Activated CD4-positive, alpha-beta T cell treated with anti-CD3 and anti-CD28 coated beads, Interleukin-2, amount 10 ng/mL, durations not matched to agents 7 days and 5 days (primary cell): ENCODE measurements at regions not wholly inside any gene's neighbourhood (a gene's known extent, or its start where the extent isn't known, plus 50 kb on each side); places are given as distances from the start of the nearest gene placed in this dataset.

Experiments used
- CTCF ChIA-PET: fragments of 350-600 bp; sonication (Branson Sonifier 250); formaldehyde crosslinking; loops from one replicate; lab custom pipeline; 2021; ENCODE audit warnings: antibody characterized with exemption; lab: Charles Lee
- POLR2A ChIA-PET: fragments of 350-600 bp; sonication (Branson Sonifier 250); formaldehyde crosslinking; loops from one replicate; lab custom pipeline; 2021; ENCODE audit warnings: antibody characterized with exemption; lab: Charles Lee
- DNase-seq: peaks from one replicate; pipeline ENCODE4 v3.0.0-alpha.2; 2020
- H3K27ac Mint-ChIP-seq: one replicate; pipeline ENCODE4 v1.8.0; 2021; ENCODE audit warnings: mild to moderate bottlenecking, moderate library complexity, mixed read lengths
- H3K27me3 Mint-ChIP-seq: one replicate; pipeline ENCODE4 v1.8.0; 2021; ENCODE audit warnings: mixed read lengths
- H3K36me3 Mint-ChIP-seq: one replicate; pipeline ENCODE4 v1.8.0; 2021; ENCODE audit warnings: low read depth, mixed read lengths
- H3K4me1 Mint-ChIP-seq: one replicate; pipeline ENCODE4 v1.8.0; 2021; ENCODE audit warnings: mixed read lengths
- H3K4me3 Mint-ChIP-seq: one replicate; pipeline ENCODE4 v1.8.0; 2021; ENCODE audit warnings: mild to moderate bottlenecking, moderate library complexity, mixed read lengths
- H3K9me3 Mint-ChIP-seq: one replicate; pipeline ENCODE4 v1.8.0; 2021; ENCODE audit warnings: mixed read lengths

GRCh38 chr13:78022164-78022877 lies 103.7 kb upstream of the EDNRB start:
- no peak overlapping the region for H3K4me3 Mint-ChIP-seq
- H3K4me1 Mint-ChIP-seq = peaks cover 13% of the 10 kb centered on the region
- DNase-seq = peak; percentile 64
- no peaks in the 10 kb centered on the region for H3K36me3 Mint-ChIP-seq
- ChIA-PET POLR2A (no interaction called here), CTCF (no interaction called here)
- H3K9me3 Mint-ChIP-seq = peaks cover 8% of the 10 kb centered on the region
- H3K27me3 Mint-ChIP-seq = peaks cover 12% of the 10 kb centered on the region
- peak overlapping the region; percentile 77 for H3K27ac Mint-ChIP-seq

DNA sequence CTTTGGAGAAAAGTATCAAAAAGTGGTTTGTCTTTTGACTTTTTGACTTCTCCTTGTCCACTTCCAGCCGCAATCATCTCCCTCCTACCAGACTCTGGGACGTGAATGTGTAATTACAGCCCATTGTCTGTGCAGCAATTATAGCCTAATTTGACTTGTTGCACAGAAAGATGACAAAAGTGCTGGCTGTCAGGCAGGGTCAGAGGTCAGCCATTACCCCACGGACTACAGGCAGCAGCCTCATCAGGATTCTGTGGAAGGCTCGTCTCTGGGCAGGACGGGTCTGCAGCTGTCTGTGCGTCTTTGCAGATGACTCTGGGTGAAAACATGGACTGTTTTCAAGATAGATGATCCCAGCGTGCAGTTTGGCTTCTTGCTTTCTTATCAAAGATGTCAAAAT lies 102.2 kb upstream of the EDNRB start:
- peaks cover 8% of the 10 kb centered on the region for H3K9me3 Mint-ChIP-seq
- peaks cover 23% of the 10 kb centered on the region for H3K27me3 Mint-ChIP-seq
- DNase-seq = no peak
- H3K36me3 Mint-ChIP-seq = no peaks in the 10 kb centered on the region
- no peak overlapping the region for H3K27ac Mint-ChIP-seq
- H3K4me1 Mint-ChIP-seq = peaks cover 13% of the 10 kb centered on the region
- H3K4me3 Mint-ChIP-seq = no peak overlapping the region
- ChIA-PET POLR2A (no interaction called here), CTCF (no interaction called here)

GRCh38 chr13:78015782-78016181 lies 97.2 kb upstream of the EDNRB start:
- POLR2A ChIA-PET = no interaction called here
- Mint-ChIP-seq H3K4me3 (no peak overlapping the region), H3K36me3 (no peaks in the 10 kb centered on the region), H3K4me1 (peaks cover 3% of the 10 kb centered on the region), H3K27me3 (peaks cover 26% of the 10 kb centered on the region), H3K9me3 (peaks cover 5% of the 10 kb centered on the region), H3K27ac (no peak overlapping the region)
- no peak for DNase-seq
- CTCF ChIA-PET = no interaction called here

- Mint-ChIP-seq H3K4me1 (no peaks in the 10 kb centered on the region), H3K4me3 (no peak overlapping the region), H3K36me3 (no peaks in the 10 kb centered on the region), H3K9me3 (no peaks in the 10 kb centered on the region), H3K27ac (no peak overlapping the region), H3K27me3 (peaks cover 17% of the 10 kb centered on the region)
- CTCF ChIA-PET = no interaction called here
- POLR2A ChIA-PET = no interaction called here
- DNase-seq = no peak
Measured at GRCh38 chr13:78012046-78012445, 93.4 kb upstream of the EDNRB start.

DNA sequence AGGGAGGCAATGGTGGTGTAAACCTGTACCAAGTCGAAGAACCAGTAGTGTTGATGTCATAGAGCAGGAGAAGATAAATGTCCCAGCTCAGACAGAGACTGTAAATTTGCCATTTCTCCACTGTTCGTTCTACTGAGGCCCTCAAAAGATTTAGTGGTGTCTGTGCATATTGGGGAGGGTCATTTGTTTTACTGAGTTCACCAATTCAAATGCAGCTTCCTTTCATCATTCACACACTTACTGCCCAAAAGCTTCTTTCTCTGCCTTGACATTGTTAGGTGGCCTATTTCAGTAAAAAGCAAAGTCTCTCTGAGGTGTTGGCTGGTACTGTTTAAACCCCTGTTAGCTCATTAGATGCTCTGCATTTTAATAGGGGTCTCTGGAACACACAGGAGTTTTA lies 86.2 kb upstream of the EDNRB start:
- DNase-seq = no peak
- ChIA-PET POLR2A (no interaction called here), CTCF (no interaction called here)
- Mint-ChIP-seq H3K36me3 (no peaks in the 10 kb centered on the region), H3K27ac (no peak overlapping the region), H3K4me1 (no peaks in the 10 kb centered on the region), H3K9me3 (no peaks in the 10 kb centered on the region), H3K4me3 (no peak overlapping the region), H3K27me3 (peaks cover 12% of the 10 kb centered on the region)

- Mint-ChIP-seq H3K4me3 (no peak overlapping the region), H3K27ac (no peak overlapping the region), H3K27me3 (peaks cover 6% of the 10 kb centered on the region), H3K9me3 (no peaks in the 10 kb centered on the region), H3K36me3 (no peaks in the 10 kb centered on the region), H3K4me1 (no peaks in the 10 kb centered on the region)
- DNase-seq = no peak
- ChIA-PET POLR2A (no interaction called here), CTCF (no interaction called here)
Measured at GRCh38 chr13:77999746-78000145, 81.1 kb upstream of the EDNRB start.

GRCh38 chr13:77994166-77994565 lies 75.5 kb upstream of the EDNRB start:
- Mint-ChIP-seq H3K4me1 (no peaks in the 10 kb centered on the region), H3K27ac (no peak overlapping the region), H3K4me3 (no peak overlapping the region), H3K27me3 (peaks cover 5% of the 10 kb centered on the region), H3K9me3 (no peaks in the 10 kb centered on the region), H3K36me3 (no peaks in the 10 kb centered on the region)
- ChIA-PET CTCF (no interaction called here), POLR2A (no interaction called here)
- no peak for DNase-seq

DNA sequence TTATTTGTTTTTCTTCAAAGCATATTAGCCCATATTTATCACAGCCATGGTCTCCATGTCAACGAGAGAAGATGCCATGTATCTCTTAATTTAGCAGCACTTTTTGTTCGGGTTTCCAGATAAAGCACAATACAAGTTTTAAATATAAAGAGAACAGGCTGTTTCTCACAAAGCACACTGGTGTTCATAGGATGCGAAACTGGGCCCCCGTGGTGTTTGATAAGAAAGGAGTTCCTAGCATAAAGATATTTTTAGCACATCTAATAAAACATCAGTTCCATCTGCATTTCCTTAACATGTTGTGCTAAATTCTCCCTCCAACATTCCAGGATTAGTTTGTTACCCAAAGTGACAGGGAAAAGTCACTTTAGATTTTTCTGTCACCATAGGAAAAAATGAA lies 72.4 kb upstream of the EDNRB start:
- ChIA-PET POLR2A (no interaction called here), CTCF (no interaction called here)
- H3K9me3 Mint-ChIP-seq = no peaks in the 10 kb centered on the region
- no peak for DNase-seq
- H3K27ac Mint-ChIP-seq = no peak overlapping the region
- no peaks in the 10 kb centered on the region for H3K36me3 Mint-ChIP-seq
- no peak overlapping the region for H3K4me3 Mint-ChIP-seq
- H3K4me1 Mint-ChIP-seq = no peaks in the 10 kb centered on the region
- H3K27me3 Mint-ChIP-seq = peaks cover 5% of the 10 kb centered on the region

DNA sequence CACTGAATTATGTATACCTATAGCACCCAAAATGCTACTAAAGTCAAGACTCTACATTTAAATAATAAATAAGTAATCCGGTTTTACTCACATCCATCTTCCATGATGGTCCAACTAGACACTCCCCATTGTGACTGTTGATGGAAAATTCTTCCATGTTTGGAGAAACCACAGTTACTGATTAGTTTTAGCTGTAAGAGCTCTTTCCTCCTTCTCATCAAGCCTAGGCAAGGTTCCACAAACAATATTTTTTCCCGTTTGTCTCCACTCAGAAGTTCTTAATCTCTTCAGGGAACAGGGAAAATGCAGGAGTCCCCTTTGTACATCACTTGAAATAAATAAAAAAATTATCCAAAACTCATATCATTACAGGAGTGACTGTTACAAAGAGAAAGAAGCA lies 70.7 kb upstream of the EDNRB start:
- Mint-ChIP-seq H3K27me3 (peaks cover 7% of the 10 kb centered on the region), H3K27ac (no peak overlapping the region), H3K36me3 (no peaks in the 10 kb centered on the region), H3K9me3 (no peaks in the 10 kb centered on the region), H3K4me3 (no peak overlapping the region), H3K4me1 (no peaks in the 10 kb centered on the region)
- ChIA-PET POLR2A (no interaction called here), CTCF (no interaction called here)
- no peak for DNase-seq

DNA sequence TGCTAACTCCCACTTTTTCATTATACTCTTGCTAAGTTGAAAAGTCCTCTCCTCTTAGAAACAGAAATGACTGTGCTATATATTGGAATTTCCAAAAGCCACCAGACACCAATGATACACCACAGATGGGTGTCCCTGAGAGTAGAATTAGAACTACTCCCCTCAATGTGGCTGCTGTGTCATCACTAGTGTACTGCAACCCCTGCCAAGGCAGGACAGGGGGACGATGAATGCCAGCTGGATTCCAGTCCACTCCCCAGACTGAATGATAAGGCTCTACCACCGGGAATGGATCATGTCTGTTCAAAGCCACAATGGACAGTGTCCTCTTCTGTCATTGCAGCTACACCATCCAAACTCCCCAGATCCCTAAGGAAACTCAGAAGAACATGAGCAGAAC lies 69.7 kb upstream of the EDNRB start:
- Mint-ChIP-seq H3K36me3 (no peaks in the 10 kb centered on the region), H3K9me3 (no peaks in the 10 kb centered on the region), H3K27me3 (peaks cover 7% of the 10 kb centered on the region), H3K4me1 (no peaks in the 10 kb centered on the region), H3K4me3 (no peak overlapping the region), H3K27ac (no peak overlapping the region)
- CTCF ChIA-PET = no interaction called here
- DNase-seq = no peak
- POLR2A ChIA-PET = no interaction called here

DNA sequence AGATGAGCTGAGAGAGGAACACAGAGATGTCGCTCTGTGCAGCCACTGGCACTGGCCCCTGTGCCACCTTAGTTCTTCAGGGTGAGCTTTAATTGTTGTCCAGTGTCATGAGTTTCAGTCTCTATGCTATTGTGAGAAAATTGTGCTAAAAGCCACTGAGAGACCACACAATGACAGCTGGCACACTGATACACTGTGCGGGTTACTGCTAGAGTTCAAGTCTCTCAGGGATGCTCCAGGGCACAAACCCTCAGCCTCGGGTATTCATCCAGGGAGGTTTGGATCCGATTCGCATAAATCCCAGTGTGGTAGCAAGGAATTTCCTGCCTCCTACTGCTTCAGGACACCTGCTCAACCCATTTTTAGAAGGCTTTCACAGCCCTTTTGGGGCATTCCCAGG lies 68.1 kb upstream of the EDNRB start:
- Mint-ChIP-seq H3K9me3 (no peaks in the 10 kb centered on the region), H3K4me3 (no peak overlapping the region), H3K4me1 (no peaks in the 10 kb centered on the region), H3K27me3 (peaks cover 7% of the 10 kb centered on the region), H3K27ac (no peak overlapping the region), H3K36me3 (no peaks in the 10 kb centered on the region)
- ChIA-PET POLR2A (no interaction called here), CTCF (no interaction called here)
- DNase-seq = no peak

DNA sequence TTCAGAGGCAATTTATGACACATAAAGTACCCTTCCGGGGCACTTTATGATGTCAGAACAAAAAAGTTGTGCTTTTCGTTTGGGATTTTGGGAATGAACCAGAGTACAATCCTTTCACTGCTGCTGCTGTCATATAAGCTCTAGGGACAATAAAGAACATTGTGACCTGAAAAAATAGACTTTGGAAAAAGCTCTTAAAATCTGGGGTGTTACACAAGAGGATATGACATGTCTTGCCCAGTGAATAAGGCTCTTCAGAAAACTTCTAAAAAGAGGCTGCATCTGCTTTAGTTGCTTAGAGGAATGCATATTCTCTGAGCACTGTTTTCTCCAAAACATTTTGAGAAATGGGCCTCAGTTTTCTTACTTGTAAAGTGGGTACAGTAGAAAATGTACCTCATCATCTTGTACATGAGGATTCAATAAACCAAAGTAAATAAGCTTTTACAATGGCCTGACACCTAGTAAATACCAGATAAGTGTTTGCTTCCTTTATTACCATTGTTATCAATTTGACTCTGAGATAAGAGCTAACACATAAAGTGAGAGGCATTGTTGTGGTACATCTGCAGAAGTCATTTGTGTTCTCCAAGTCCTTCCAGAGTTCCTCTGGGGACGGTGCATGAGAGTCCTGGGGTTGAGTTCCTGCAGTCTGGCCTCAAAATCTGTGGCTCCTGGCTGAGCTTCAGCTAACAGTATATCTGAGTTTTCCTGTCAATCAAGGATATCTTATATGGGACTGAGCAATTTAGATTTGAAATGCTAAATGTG lies 67.4 kb upstream of the EDNRB start:
- no peak overlapping the region for H3K4me3 Mint-ChIP-seq
- no peaks in the 10 kb centered on the region for H3K4me1 Mint-ChIP-seq
- ChIA-PET POLR2A (no interaction called here), CTCF (no interaction called here)
- peaks cover 7% of the 10 kb centered on the region for H3K27me3 Mint-ChIP-seq
- no peak for DNase-seq
- no peak overlapping the region for H3K27ac Mint-ChIP-seq
- no peaks in the 10 kb centered on the region for H3K36me3 Mint-ChIP-seq
- no peaks in the 10 kb centered on the region for H3K9me3 Mint-ChIP-seq

- Mint-ChIP-seq H3K4me1 (no peaks in the 10 kb centered on the region), H3K27ac (no peak overlapping the region), H3K27me3 (peaks cover 1% of the 10 kb centered on the region)
Measured at GRCh38 chr13:77981281-77981881, 62.8 kb upstream of the EDNRB start.

More at GRCh38 chr13:77981281-77981881, 62.8 kb upstream of the EDNRB start:
- Mint-ChIP-seq H3K4me3 (no peak overlapping the region), H3K9me3 (no peaks in the 10 kb centered on the region), H3K36me3 (no peaks in the 10 kb centered on the region)
- CTCF ChIA-PET = no interaction called here
- POLR2A ChIA-PET = interaction anchor here (0.6 kb wide), 1 partner anchor 465 kb away, joined by 3 read pairs; no protein-coding TSS in a partner anchor
- no peak for DNase-seq
